ENCODE measurements at regions not wholly inside any gene's neighbourhood (a gene's known extent, or its start where the extent isn't known, plus 50 kb on each side); places are given as distances from the start of the nearest gene placed in this dataset.

DNA sequence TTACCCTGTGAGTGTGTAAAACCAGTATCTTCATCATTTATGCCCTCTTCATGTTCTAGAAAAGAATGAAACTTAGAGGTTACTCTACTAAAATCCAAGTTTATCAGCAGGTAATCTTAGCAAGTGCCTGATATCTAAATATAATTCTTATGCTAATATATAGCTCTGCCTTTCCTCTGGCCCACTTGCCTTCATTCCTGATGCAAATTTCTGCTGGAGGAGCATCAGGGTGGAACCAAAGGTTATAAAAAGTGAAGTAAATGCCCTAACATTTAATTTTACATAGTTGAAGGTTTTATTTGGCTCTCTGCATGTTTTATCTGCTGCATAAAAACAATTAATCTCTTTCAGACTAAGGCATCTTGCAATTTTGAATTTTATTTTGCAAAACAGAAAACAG is 936.2 kb downstream of the ROBO2 start:
- no peak for DNase-seq (ENCODE audit: low spot score)

GRCh38 chr3:78003090-78003489 is 963.2 kb downstream of the ROBO2 start:
- DNase-seq (ENCODE audit: low spot score), result no peak

GRCh38 chr3:78004571-78004970 is 964.7 kb downstream of the ROBO2 start:
- no peak for DNase-seq (ENCODE audit: low spot score)

DNA sequence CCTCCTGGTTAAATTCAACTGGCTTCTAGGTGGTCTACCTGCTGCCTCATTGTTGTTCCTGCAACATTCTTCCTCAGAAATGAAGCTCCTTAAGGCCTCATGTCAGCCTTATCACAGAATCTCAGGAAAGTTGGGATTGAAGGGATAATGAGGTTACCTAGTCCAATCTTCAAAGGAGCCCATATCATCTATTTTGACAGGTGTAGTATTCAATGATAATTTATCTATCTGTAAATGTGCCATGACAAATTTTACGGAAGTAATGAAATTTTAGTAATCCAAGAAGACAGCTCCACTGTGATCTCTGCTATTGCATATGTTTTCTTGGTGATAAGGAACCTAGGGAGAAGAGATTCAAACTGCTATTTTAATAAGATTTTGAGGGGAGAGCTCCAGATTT is 973.8 kb downstream of the ROBO2 start:
- no peak for DNase-seq (ENCODE audit: low spot score)

GRCh38 chr3:78015856-78016255 is 976.0 kb downstream of the ROBO2 start:
- no peak for DNase-seq (ENCODE audit: low spot score)

DNA sequence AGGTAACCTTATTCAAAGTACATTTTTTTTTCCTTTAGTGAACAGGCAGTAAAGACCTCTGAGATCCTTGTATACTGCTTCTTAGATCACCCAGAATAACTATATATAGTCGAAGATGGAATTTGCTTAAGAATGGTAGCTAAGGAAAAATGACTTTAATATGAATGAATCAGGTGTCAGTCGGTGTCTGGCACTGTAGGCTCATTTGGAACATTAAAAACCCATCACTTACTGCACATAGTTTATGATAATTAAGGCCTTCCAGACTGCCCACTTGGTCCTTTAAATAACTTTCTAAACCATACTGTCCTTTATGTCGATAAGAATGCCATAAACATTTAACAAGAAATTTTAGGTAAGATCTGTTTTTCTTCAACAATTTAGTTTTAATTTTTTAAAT is 981.8 kb downstream of the ROBO2 start:
- DNase-seq (ENCODE audit: low spot score), result no peak

DNA sequence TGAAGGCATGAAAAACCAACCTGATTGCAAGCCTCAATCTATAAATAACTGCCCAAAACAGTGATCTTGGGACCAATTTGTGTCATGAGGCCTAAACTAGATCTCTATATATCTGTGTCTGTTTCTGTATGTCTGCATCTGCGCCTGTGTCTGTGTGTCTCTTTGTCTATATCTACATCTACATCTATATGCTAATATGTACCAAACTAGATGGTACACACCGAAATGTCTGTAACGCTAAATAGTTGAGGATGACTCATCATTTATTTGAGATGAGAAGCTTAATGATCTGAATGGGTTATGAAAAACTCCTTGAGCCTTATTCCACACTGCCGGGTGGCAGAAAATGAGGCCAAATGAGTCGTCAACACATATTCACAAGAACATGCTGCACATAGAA is 982.3 kb downstream of the ROBO2 start:
- no peak for DNase-seq (ENCODE audit: low spot score)

DNA sequence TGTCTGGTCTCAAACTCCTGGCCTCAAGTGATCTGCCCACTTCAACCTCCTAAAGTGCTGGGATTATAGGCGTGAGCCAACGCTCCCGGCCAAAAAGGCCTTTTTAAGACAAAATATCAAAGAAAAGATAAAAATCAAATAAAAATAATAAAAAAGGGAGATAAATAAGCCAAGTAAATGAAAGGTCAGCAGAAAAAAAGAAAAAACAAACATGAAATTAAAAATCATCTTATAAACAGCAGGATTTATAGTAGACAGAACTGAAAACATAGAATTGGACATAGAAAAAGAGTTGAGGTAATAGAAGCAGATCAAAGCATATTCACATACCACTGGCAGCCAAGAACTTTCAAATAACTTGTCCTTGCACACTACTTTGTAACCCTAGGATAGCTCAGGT is 983.4 kb downstream of the ROBO2 start:
- DNase-seq (ENCODE audit: low spot score), result no peak

- DNase-seq (ENCODE audit: low spot score), result no peak
These were observed 986.0 kb downstream of the ROBO2 start for GRCh38 chr3:78025916-78026315.

GRCh38 chr3:78026318-78026828 is 986.5 kb downstream of the ROBO2 start:
- no peak for DNase-seq (ENCODE audit: low spot score)

DNA sequence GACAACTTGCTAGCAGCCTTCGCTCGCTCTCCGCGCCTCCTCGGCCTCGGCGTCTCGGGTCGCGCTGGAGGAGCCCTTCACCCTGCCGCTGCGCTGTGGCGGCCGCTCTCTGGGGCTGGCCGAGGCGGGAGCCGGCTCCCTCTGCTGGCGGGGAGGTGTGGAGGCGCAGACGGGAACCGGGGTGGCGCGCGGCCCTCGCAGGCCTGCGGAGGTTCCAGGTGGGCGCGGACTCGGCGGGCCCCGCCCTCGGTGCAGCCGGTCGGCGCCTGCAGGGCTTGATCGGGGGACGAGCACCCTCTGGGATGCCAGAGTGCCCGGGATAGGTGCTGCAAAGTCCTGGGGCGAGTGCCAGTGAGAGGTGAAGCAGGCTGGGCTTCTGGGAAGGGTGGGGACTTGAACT is 989.9 kb downstream of the ROBO2 start:
- DNase-seq (ENCODE audit: low spot score), result no peak

- no peak for DNase-seq (ENCODE audit: low spot score)
These were observed 995.3 kb downstream of the ROBO2 start for GRCh38 chr3:78035131-78035641.

- no peak for DNase-seq (ENCODE audit: low spot score)
These were observed 1001.6 kb downstream of the ROBO2 start for GRCh38 chr3:78041486-78041885.

DNA sequence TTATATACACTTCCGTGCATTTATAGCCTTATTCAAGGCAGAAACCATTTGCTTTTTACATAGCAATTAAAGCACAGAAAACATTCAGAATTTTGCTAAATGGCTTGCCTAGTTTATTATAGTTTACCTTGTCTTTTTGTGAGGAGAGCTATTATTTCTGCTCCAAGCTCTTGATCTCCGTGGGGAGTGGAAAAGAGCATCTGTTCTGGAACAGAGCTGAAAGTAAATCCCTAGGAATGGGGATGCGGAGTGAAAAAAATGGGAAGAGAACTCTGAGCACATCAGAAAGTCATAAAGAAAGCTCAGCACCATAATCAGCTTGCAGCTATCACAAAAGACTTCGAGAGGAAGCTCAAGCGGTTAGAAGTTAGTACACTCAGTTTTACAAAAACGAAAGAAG is 1006.7 kb downstream of the ROBO2 start:
- DNase-seq (ENCODE audit: low spot score), result peak; percentile 12

- DNase-seq (ENCODE audit: low spot score), result no peak
These were observed 1008.8 kb downstream of the ROBO2 start for GRCh38 chr3:78048698-78049097.

GRCh38 chr3:78049521-78049920 is 1009.6 kb downstream of the ROBO2 start:
- DNase-seq (ENCODE audit: low spot score), result no peak

DNA sequence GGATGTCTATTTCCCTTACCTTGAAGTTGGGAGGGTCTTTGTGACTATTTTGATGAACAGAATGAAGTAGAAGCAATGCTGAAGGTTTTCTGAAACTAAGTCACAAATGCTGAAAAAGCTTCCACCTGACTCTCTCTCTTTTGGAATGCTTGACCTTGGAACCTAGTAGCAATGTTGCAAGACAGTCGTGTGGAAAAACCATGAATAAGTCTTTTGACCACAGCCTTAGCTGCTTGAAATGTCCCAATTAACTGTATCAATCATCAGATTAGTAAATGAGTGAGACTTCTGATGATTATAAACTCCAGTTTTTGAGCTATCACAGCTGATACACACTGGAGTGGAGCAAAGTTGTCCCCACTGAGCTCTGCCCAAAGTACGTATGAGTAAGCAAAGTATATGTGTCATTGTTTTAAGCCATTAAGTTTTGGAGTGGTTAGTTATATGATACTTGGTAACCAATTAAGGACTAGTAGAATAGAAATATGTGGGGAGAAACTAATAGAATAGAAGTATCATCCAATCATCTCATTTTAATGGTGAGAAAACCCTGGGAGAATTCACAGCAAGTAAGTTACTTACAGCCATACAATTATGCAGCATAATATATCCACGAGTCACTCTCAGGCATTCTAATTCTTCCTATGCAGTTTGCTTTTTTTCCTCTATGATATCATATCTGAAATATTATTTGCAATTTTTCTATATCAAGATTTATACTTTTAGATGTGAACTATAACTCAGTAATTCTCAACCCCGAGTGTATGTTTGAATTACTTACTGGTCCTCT is 1010.6 kb downstream of the ROBO2 start:
- no peak for DNase-seq (ENCODE audit: low spot score)

- no peak for DNase-seq (ENCODE audit: low spot score)
These were observed 1012.8 kb downstream of the ROBO2 start for GRCh38 chr3:78052746-78053145.

GRCh38 chr3:78066287-78066686 is 1026.4 kb downstream of the ROBO2 start:
- DNase-seq (ENCODE audit: low spot score), result no peak

DNA sequence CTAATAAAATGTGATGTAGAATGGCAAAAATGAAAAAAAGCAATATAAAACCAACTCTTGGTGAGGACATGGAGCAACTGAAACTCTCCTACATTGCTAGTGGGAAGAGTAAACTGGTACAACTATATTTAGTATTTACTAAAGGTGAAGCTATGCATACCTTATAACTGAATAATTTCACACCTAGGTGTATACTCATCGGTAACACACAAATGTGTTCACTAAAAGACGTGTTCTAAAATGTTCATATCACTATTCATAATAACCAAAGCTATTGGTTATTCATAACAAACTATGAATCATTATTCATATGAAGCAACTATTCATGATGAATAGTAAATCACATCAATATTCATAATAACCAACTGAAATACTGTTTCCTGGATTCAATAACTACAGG is 1030.3 kb downstream of the ROBO2 start:
- DNase-seq (ENCODE audit: low spot score), result no peak

GRCh38 chr3:78076379-78076778 is 1036.5 kb downstream of the ROBO2 start:
- no peak for DNase-seq (ENCODE audit: low spot score)

GRCh38 chr3:78077178-78077577 is 1037.3 kb downstream of the ROBO2 start:
- DNase-seq (ENCODE audit: low spot score), result no peak

DNA sequence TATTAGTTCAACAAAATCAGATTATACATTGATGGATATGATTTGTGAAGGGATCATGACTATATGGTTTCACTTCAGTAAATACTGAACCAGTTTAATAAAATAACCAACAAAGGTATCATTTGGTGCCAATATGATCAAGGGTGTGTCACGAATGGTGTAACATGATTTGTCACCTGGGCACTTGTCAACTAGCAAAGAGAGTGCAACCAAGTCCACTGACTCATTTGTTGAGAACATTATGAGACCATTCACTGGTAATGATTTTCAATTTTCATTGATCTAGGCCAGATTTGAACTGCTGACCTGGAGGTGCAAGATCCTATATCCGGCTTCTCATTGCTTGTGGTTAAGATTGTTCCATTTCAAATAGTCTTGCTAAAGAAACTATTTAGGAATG is 1037.9 kb downstream of the ROBO2 start:
- DNase-seq (ENCODE audit: low spot score), result no peak

DNA sequence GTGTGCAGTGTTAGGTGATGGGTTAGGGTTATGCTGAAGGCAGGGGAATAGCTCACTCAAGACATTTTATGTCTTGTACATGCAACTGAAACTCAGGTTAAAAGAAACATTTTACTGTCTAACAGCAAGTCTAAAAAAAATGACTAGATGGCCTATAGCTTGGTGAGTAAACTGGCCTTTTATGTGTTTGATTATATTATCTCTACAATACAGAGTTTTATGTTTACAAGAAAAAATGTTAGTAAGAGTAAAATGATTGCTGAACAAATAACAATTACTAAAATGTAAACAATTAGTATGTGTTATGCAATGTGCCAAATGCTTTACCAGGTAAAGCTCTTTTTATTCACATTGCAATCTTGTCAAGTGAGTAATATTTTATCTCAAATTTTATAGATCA is 1039.6 kb downstream of the ROBO2 start:
- DNase-seq (ENCODE audit: low spot score), result no peak

All from pons (tissue), 1 donor.